Activated CD4-positive, CD25-positive, alpha-beta regulatory T cell treated with anti-CD3 and anti-CD28 coated beads, Interleukin-2, amount 50 U/mL, for 16 hours (primary cell): ENCODE measurements at regions not wholly inside any gene's neighbourhood (a gene's known extent, or its start where the extent isn't known, plus 50 kb on each side); places are given as distances from the start of the nearest gene placed in this dataset.

ENCODE experiments used
- DNase-seq: peaks from one replicate; pipeline ENCODE4 v3.0.0-alpha.2; 2020; ENCODE audit warnings: low read depth, low spot score

DNA sequence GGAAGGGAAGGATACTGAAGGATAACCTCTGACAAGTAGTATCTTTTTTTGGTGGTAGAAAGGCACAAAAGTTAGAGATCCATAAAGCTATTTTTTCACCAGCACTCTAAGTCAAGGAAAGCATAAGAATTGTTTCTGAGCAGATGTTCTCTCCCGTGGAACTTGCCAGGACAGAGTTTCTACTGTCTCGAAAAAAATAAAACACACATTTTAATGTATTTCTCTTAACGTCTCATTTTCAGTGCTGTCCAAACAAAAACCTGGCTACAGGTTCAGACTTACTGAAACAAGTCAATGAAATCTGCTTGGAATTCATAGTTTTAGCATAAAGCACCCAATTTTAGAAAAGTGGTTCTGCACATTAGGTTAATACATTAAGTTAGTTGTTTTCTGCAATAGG lies 338.3 kb downstream of the LTN1 start:
- DNase-seq: no peak

DNA sequence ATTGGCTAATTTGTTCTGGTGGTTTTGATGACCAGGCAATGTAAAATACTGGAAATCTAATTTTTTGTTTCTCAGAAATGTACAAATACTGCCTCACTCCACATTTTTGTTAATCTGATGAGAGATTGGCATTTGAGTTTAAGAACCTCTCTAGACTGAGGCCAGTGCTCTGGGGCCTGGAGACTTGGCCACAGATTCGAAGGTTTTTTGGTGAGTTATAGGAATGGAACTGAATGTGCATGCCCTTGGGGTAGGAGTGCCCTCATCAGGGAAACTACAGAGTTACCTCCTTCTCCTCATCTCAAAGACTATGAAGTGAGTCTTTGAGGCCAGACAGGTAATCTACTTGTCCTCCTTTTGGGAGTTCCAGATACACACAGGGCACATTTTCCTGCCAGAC lies 347.9 kb downstream of the LTN1 start:
- no peak for DNase-seq

DNA sequence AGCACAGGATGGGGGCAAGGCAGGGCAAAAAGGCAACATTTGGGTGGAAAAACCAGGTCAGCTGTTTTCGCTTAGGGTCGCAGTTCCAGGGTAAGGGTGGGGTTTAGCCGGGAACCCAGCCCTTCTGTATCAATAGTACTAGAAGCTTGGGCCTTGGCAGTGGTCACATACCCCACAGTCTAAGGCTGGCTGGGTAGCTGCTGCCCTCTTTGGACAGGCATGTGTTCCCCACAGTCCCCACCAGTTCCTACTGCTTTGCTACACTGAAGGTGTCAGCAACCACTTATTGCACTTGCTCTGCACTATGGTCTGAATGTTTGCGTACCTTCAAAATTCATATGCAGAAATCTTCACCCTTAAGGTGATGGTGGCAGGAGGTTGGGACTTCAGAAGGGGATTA lies 349.8 kb downstream of the LTN1 start:
- DNase-seq: no peak

DNA sequence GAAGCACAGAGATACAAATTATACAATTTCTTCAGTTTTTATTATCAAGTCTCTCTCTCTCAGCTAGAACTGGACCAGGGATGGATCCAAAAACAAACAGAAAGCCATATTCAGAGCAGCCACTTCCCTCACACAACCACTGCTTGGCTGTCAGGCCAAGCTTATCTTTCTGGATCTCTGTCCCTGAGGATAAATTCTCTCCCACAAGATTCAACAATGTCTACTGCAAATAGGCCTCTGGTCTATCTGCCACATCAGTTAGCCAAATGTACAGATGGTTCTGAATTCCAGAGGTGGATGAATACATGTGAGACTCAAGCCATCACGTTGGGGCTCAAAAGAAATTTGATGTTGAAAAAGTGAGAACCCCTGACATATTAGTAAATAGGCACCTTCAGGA lies 350.9 kb downstream of the LTN1 start:
- DNase-seq: no peak

DNA sequence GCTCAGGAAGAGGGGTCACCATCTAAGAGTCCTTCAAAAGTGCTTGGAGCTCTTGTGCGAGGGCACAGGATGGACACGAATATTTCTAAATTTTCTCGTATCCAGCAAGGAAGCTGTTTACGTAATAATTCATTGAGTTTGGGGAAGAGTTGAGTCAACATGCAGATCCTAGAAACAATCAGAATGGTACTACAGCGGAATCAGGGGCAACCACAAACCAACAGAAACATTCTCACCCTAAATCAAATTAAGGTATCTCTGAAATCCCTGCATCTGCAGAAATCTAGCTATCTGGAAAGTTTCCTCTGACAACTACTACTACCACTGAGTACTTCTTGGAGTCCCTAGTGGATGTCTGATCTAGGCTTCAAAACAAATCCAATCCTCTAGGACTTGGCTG lies 352.4 kb downstream of the LTN1 start:
- DNase-seq: no peak

DNA sequence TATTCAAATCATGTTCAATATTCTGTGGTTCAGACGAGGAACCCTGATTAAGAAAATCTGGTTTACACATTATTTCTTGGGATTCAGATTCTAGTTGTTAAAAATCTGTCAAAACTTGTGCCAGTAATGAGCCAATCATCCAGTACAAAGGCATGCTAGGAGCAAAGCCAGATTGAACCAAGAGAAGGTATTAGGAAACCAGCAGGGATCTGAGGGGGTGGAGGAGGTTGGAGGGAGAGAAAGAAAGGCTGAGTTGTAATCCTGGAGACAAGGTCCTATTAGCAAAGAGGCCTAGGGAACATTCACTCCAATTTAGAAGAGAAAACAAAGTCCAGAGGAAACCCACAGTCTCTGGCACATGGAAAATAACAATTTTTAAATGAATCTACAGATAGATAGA lies 352.9 kb downstream of the LTN1 start:
- DNase-seq: no peak

DNA sequence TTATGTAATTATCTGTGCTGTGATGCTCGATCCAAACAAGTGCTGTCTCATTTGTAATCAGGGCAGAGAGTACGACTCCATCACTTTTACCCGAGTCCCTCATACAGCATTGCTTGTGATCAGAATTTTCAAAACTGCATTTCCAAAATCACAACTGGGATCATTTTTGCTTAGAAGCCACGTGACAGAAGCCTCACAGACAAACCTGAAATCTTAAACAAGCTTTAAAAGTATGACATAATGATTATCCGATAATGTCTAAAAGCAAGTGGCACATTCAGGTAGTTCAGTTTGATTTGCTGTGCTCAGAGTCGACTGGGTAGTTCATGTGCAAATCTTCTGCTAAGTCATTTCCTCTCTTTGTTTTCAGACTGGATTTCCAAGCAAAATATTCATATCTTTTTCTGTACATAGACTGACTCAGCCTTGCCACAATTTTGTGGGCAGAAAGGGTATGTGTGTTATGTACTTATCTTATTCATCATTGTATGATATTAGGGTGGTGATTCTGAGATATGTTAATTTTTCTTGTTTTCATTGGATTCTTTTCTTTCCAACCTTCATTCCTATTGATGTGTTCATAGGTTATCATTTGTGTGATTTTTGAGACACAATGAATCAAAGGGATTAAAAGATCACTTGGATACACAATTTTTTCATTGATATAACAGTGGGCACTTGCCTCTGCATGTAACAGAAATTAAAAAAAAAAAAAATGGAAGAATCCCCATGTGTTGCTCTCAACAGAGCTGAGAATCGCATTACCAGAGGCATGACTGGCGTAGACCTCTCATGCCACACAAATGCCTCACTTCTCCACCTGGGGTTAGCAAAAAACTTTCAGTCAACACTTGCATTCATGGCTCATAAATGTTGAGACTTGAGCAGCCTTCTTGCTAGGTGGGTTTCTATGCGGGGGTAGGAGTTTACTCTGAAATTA lies 355.7 kb downstream of the LTN1 start:
- no peak for DNase-seq

DNA sequence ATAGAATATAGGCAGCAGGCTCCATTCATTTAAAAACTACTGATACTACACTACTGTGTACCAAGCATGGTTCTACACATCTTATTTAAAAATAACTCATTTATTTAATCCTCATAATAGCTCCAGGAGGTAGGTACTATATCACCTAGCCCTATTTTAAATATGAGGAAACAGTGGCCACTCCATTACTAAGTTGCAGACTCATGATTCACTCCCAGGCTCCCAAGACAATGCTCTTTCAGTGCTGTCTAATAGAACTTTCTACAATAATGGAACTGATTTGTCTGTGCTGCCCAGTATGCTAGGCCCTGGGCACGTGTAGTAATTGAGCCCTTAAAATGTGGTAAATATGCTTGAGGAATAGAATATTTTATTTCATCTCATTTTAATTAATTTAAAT lies 357.1 kb downstream of the LTN1 start:
- DNase-seq: no peak

DNA sequence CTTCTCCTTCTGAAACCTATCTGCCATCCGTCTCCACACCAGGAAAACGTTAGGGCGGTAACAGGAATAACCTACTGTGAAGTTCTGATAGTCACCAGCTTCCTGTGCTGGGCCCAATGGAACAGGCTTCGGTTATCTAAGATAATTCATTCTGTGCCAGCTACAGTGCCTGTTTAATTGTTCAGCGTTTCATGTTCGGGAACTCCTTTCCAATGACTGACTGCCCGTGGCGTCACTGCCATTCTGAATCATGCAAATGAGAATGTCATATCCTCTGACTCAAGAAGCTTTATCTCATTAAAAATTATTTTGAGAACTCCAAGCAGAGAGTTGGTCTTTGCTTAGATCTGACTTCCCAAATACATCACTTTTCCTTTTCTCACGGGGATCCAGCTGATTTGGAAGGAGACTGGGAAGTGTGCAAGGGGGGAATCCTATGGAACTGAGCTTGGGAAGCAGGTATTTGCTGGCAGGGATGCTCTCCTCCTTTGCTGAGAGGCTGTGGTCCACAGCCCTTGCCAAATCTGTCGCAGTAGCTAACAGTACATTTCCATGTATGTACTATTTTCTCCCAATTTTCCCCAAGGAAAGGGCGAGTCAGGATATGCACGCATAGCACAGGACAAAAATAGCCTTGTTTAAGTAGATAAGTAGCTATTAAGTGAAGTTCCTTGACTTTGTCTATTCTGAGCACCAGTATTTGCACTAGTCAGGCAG lies 358.7 kb downstream of the LTN1 start:
- no peak for DNase-seq

DNA sequence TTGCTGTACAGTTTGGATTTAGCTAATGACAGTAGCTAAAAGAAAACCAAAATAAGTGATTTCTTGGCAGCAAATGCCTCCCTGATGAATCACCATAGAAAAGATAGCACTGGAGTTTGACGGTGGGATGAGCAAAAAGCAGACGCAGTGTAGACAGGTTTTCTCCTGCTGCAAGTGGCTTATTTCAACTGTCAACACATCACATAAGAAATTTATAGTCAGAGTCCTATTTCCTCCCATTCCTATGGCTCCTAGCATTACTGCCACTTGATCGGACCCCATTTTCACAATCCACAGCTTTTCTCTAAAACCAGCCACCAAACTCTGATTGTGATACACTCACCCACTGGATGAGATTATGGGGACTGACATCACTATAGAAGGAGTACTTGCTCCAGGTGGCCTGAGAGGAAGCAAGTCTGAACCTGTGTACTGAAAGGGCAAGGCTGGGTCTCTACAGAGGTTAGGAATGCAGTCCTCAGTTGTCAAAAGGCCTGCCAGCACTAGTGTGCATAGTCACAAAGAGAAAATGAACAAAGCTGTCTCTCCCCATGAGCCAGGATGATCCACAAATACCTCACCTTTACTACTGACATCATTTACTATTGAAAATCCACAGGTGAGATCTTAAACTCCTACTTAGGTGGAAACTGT lies 359.8 kb downstream of the LTN1 start:
- no peak for DNase-seq

DNA sequence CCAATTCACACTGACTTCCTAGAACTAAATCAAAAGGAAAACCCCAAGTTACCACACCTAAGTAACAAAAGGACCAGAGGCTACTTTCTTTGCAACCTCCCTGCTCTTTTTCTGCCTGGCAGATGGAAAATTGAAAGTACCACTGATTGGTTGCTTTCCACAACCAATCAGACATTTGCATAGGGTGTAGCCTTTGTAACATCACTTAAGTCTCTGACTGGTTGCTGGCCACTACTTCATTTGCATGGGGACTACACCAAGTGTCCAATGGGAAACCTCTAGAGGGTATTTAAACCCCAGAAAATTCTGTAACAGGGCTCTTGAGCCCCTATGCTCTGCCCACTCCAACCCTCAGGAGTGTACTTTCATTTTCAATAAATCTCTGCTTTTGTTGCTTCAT lies 365.0 kb downstream of the LTN1 start:
- DNase-seq: no peak

DNA sequence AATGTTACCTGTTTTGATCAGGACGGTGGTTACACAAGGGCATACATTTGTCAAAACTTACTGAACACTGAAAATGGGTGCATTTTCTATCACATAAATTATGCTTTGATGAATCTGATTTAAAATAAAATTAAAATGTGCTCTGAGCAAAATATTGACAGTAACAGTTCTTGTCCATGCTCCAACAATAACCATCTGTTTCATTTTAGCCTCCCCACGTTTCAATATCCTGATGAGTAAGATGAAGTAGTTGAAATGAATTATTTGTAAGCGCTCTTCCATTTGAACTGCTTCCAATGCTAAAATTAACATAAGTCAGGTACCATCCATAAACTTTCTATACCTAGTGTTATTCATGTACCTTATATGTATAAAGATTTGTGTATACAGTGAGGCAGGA lies 365.4 kb downstream of the LTN1 start:
- no peak for DNase-seq

DNA sequence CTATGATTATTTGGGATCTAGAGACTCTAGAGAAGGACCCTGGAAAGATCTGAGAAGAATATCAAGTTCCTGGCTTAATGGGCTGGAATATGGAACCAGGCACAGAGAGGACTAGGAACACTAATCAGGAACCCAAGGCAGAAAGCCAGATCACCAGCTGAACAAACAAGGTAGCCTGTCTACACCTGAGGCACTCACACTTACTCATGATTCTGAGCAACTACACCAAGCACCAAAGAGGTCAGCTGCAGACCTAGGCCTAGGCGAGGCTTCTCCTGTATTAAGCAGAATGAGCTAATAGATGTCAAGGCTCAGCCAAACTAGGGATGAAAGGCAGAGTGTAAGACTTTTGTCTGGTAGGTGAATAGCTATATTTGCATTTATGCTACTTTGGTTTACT lies 368.1 kb downstream of the LTN1 start:
- no peak for DNase-seq

DNA sequence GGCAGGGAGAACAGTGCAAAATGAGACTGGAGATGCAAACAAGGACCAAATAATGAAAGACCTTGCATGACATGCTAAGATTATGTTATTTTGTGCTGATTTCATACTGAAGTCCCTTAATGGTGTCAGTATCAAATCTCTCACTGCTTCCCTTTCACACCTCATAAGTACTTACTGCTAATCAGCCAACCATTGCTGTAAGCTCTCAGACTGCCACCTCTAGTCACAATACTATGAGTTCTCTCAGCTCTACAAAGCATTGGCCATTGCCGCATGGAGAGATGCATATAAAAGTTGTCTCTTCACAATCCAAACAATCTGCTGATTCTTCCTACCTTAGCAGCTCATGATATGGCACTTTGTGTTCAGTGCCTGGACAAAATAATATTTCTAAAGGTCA lies 375.4 kb downstream of the LTN1 start:
- DNase-seq: no peak

DNA sequence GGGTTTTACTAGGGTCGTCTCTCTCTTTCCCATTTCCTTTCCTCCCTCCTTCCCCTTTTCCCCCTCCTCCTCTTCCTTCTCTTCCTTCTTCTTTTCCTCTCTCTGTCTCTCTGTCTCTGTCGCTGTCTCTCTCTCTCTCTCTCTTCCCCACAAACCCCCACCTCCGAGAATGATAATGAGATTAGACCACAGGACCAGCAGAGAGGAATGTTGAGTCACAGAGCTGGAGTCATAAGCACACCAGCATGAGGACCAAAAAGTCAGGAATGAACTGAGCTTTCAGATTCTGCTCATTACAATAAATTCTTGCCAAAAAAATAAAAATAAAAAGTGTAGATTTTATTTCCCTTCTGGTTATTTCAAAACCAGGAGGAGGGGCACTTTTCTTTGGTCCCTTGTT lies 377.4 kb downstream of the LTN1 start:
- DNase-seq: no peak

DNA sequence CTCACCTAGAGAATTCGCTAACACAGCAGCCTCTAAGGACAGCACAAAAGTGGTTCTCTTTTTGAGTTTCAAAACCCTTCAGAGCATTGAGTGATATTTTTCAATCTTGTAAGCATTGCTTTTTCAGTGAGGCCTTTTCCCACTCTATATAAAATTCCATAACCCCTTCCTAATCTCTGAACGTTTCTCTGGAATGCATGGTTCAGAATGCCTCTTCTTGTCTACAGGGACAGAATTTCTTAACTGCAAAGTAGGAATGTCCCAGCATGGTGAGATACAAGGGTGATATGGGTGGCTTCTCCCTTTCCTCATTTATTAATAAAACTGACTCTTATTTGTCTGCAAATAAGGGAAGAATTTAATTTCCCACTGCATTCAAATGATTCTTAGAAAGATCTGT lies 377.9 kb downstream of the LTN1 start:
- DNase-seq: no peak

DNA sequence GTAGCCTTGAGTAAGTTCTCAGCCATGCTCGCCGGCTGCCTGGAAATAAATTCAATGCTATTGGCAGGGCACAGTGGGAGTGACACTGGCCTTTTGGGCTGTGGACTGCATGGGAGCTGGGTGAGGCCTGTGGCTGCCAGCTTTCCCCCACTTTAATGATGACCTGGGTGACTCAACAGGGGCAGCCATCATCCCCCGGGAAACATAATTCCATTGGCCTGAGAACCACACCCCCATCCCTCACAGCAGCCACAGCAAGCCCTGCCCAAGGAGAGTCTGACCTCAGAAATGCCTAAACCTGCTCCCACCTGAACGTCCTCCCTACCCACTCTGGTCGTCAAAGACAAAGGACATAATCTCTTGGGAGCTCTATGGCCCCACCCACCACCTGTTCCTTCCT lies 384.0 kb downstream of the LTN1 start:
- no peak for DNase-seq

DNA sequence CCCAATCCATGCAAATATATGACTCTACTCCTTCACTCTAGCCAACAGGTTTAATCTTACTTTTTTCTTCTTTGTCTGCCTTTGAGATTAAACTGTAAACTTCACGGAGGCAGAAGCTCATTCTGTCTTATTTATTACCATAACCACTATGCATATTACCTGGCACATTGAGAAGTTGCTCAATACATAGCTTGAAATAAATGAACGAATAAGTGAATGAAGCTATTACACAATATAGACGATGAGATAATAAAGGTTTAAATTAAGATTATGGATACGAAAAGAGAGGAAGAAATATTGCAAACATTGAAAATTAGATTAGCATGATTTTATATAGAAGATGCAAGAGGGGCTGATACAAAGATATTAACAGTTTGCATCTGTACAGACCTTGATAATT lies 385.1 kb downstream of the LTN1 start:
- no peak for DNase-seq

DNA sequence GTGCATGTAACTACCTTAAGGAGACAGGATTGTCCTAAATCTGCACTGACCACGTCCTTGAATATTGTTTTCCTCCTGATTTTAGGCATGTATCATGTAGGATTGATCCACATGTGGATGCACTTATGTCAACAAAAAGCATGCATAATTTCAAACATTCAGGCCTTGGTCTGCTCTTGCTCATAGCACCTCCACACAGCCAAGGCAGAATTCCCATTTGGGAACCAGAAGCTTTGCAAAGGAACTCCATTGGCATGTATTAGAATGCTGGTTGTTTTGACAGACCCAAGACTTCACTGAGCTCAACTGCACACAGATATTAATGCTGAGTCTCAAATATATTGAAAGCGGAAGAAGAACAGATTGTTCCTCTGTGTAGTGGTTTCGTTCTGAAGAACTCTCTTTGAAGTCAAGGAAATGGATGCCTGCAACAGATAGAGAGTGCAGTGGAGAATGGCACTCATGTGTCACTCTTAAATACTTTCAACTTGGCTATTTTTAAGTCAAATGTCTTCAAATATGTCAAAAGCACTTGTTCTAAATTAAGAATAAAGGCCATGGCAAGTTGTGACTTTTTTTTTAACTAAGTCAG lies 387.6 kb downstream of the LTN1 start:
- no peak for DNase-seq

DNA sequence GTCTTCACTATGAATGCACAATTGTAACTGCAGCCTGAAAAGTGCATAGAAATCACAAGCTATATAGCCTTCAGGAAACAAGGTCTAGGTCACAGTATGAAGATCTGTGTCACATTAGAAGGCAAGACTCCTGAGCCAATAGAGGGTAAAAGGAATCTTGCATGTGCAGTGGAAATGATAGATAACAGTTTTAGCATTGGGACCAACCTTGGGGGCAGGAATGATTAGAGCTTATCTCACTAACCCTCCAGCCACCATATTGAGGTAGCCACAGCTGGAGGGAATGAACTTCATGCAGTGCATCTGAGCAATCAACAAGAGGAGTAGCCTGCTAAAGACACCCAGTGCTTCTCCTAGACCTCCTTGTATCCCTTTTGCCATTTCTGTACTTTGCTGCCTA lies 390.1 kb downstream of the LTN1 start:
- DNase-seq: no peak

DNA sequence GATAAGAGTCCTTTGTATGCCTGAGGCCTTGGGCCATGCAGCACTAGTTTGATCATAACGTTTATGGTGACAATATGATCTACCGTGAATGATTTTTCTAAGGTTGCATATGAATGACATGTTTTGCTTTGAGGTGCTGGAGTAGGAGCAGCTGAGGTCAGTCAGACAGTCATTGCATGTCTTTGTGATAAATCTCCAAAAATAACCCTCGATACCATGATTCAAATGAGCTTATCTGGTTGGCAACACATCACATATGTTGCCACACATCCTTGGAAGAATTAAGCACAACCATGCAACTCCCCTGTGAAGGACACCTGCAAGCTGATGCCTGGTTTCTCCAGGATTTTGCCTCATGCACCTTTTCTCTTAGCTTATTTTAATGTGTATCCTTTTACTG lies 394.5 kb downstream of the LTN1 start:
- no peak for DNase-seq

DNA sequence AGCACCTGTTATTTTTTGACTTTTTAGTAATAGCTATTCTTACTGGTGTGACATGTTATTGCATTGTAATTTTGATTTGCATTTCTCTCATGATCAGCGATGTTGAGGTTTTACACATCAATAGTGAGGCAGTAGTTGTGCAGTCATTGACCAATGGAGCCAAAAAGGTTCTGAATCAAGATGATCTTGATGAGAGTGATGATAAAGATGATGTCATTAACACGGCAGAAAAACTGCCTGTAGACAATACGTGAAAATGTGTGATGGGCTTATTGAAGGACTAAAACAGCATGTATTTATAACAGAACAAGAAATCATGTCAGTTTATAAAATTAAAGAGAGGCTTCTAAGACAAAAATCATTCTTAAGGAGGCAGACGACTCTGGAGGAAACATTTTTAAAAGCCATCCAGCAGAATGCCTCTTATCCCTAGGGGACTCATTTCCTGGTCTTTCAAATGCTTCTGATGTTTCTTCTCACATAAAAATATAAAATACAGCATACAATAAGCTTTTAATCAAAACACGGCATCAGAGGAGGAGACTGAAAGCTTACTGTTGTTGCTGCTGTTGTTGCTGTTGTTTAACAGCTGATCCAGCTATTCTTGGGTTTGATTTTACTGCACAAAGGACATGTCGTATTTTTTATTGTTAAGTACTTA lies 400.3 kb downstream of the LTN1 start:
- DNase-seq: no peak
